Mesothelial cell of epicardium (in vitro differentiated cells): ENCODE measurements at regions not wholly inside any gene's neighbourhood (a gene's known extent, or its start where the extent isn't known, plus 50 kb on each side); places are given as distances from the start of the nearest gene placed in this dataset.

ENCODE experiments used
- DNase-seq, 2 experiments: peaks; one replicate each; pipeline ENCODE4 v3.0.0; 2021; ENCODE audit warnings: low spot score in 2 of 2; ENCODE audit not compliant: unreplicated experiment in 2 of 2
- H3K27ac Mint-ChIP-seq: 2 replicates; pipeline ENCODE4 v1.8.0; 2021; ENCODE audit warnings: mixed read lengths
- H3K27me3 Mint-ChIP-seq: 2 replicates; pipeline ENCODE4 v1.8.0; 2021; ENCODE audit warnings: low read depth, mixed read lengths
- H3K36me3 Mint-ChIP-seq: 2 replicates; pipeline ENCODE4 v1.8.0; 2021; ENCODE audit warnings: mixed read lengths
- H3K4me1 Mint-ChIP-seq: 2 replicates; pipeline ENCODE4 v1.8.0; 2021; ENCODE audit warnings: mixed read lengths
- H3K4me3 Mint-ChIP-seq: 2 replicates; pipeline ENCODE4 v1.8.0; 2021; ENCODE audit warnings: mild to moderate bottlenecking, moderate library complexity, mixed read lengths
- H3K9me3 Mint-ChIP-seq: 2 replicates; pipeline ENCODE4 v1.8.0; 2021; ENCODE audit warnings: mixed read lengths
- TF ChIP-seq, protein P1 (sequence below): fragments of 200-600 bp; sonication (generic); IDR thresholded peaks from one replicate; pipeline ENCODE4 v1.5.0; 2021; ENCODE audit warnings: antibody characterized with exemption; ENCODE audit not compliant: unreplicated experiment

DNA sequence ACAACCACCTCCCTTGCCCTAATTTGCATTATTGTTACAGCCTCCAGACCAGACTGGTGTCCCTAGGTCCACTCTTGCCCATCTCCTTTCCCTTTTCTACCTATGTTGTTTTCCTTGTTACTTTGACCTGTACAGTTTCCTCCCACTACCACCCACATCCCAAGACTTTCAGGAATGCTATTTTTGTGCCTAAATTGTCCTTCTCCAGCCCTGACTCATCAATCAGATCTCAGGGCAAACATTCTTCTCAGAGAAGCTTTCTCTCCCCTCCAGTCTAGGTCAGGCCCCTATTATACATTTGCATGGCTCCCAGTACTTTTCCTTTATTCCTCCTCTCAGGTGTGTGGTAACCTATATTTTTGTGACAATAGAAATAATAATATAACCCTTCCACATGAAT is 241.5 kb downstream of the IGSF11 start:
- DNase-seq = no peak
- no peaks in the 10 kb centered on the region for H3K27me3 Mint-ChIP-seq
- peaks cover 9% of the 10 kb centered on the region for H3K4me1 Mint-ChIP-seq
- H3K4me3 Mint-ChIP-seq = no peak overlapping the region
- no peak overlapping the region for H3K27ac Mint-ChIP-seq
- no peaks in the 10 kb centered on the region for H3K36me3 Mint-ChIP-seq
- TF ChIP-seq, protein P1, sequence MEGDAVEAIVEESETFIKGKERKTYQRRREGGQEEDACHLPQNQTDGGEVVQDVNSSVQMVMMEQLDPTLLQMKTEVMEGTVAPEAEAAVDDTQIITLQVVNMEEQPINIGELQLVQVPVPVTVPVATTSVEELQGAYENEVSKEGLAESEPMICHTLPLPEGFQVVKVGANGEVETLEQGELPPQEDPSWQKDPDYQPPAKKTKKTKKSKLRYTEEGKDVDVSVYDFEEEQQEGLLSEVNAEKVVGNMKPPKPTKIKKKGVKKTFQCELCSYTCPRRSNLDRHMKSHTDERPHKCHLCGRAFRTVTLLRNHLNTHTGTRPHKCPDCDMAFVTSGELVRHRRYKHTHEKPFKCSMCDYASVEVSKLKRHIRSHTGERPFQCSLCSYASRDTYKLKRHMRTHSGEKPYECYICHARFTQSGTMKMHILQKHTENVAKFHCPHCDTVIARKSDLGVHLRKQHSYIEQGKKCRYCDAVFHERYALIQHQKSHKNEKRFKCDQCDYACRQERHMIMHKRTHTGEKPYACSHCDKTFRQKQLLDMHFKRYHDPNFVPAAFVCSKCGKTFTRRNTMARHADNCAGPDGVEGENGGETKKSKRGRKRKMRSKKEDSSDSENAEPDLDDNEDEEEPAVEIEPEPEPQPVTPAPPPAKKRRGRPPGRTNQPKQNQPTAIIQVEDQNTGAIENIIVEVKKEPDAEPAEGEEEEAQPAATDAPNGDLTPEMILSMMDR = no peak
- no peaks in the 10 kb centered on the region for H3K9me3 Mint-ChIP-seq

DNA sequence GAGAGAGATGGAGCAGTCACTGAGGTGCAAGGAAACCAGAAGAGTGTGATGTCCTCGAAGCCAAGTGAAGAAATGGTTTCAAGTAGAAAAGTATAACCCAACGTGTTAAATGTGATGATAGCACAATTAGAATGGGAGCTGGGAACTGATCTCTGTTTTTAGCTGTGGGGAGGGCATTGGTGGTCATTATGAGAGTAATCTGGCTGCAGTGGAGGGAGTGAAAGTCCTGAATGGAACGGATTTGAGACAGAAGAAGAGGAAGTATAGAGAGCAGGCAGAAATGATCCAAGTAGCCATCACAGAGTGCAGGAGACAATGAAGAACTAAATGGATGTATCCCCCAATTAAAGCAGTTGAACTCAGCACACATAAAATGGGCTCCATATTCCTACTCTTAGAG is 235.3 kb downstream of the IGSF11 start:
- TF ChIP-seq, protein P1 = no peak
- Mint-ChIP-seq H3K9me3 (no peaks in the 10 kb centered on the region), H3K4me1 (no peaks in the 10 kb centered on the region), H3K4me3 (no peak overlapping the region), H3K27ac (no peak overlapping the region), H3K36me3 (no peaks in the 10 kb centered on the region), H3K27me3 (peaks cover 2% of the 10 kb centered on the region)
- no peak for DNase-seq

DNA sequence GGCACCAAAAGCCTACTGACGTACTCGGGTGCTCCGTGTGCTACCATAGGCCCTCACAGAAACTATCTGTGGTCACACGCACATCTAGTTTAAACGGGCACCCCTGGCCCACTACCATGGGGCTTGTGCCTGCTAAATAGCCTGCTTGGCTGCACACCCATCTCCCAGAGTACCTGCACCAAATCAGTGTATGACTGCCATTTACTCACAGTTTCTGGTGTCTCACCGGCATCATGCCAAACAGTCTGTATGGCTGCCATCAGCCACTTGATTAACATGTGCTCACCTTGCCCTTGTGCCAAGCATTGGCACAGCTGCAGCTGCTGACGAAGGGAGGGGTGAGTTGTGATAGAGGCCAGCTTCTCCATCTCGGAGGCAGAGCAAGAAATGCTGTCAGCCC is 232.7 kb downstream of the IGSF11 start:
- Mint-ChIP-seq H3K36me3 (no peaks in the 10 kb centered on the region), H3K27me3 (peaks cover 2% of the 10 kb centered on the region)
- no peak for DNase-seq

DNA sequence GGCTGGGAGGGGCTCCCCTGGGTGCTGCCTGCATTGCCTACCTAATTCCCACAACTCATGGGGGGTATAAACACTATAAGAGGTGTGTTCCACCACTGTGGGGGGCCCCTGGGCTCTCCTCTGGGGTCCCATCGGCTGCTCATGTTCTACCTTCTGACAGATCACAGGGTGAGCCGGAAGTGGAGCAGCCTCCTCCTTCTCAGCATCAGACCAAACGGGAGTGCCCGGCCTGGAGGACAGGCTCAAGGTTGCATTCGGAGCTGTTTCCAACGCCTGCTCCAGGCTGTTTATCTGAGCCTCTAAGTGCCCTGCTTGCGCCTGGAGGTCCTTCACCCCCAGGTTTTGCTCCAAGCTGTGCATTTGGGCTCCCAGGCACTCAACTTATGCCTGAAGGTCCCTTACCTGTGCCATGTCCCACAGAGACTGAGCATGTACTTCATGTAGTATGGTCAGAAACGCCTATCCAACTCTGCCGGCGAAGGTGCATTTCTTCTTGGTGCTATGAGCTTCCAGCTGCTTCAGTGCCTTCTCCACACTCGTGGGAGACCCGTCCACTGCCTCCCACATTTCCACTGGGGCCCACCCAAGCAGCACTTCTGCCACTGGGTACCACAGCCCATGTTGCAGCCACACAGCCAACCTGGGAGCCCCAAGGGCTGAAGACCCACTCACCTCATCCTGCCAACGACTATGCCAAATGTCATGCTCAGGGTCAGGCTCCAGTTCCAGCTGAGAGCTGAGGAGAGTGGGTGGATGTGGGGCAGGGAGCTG is 232.1 kb downstream of the IGSF11 start:
- TF ChIP-seq, protein P1 = no peak
- H3K27me3 Mint-ChIP-seq = peaks cover 2% of the 10 kb centered on the region
- H3K9me3 Mint-ChIP-seq = peaks cover 3% of the 10 kb centered on the region
- H3K4me3 Mint-ChIP-seq = no peak overlapping the region
- no peaks in the 10 kb centered on the region for H3K4me1 Mint-ChIP-seq
- no peak for DNase-seq
- no peaks in the 10 kb centered on the region for H3K36me3 Mint-ChIP-seq
- H3K27ac Mint-ChIP-seq = no peak overlapping the region

More for the DNA sequence above, 232.7 kb downstream of the IGSF11 start:
- Mint-ChIP-seq H3K9me3 (no peaks in the 10 kb centered on the region), H3K27ac (no peak overlapping the region), H3K4me3 (no peak overlapping the region), H3K4me1 (no peaks in the 10 kb centered on the region)
- TF ChIP-seq, protein P1 = no peak

DNA sequence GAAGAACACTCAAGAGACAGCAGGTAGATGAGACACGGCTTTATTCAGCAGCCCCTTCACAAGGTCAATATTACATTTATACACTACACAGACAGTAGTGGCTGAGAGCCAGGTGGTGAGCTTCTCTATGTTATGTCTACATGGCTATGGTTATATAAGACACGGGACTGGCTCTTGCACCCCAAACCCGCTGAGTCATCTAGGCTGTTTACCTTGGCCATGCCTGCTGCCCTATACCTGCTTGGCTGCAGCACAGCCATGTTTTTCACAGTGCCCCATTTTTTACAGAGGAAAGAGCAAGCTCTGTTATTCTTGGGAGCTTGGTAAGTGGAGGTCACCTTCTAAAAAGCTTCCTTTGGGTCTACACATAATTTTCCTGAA is 231.6 kb downstream of the IGSF11 start:
- Mint-ChIP-seq H3K4me3 (no peak overlapping the region), H3K27me3 (peaks cover 2% of the 10 kb centered on the region), H3K9me3 (peaks cover 3% of the 10 kb centered on the region), H3K27ac (no peak overlapping the region), H3K4me1 (no peaks in the 10 kb centered on the region), H3K36me3 (no peaks in the 10 kb centered on the region)
- TF ChIP-seq, protein P1 = no peak
- no peak for DNase-seq
